ENCODE measurements at regions not wholly inside any gene's neighbourhood (a gene's known extent, or its start where the extent isn't known, plus 50 kb on each side); places are given as distances from the start of the nearest gene placed in this dataset.

- no peak for DNase-seq
Observed at GRCh38 chr3:181860235-181860634, 148.5 kb downstream of the SOX2 start.

GRCh38 chr3:181862502-181862901 is 150.8 kb downstream of the SOX2 start:
- DNase-seq: no peak

- peak; percentile 95 for DNase-seq
Observed at GRCh38 chr3:181868576-181869082, 156.9 kb downstream of the SOX2 start.

- DNase-seq: no peak
Observed at GRCh38 chr3:181872887-181873286, 161.2 kb downstream of the SOX2 start.

- DNase-seq: no peak
Observed at GRCh38 chr3:181879926-181880325, 168.2 kb downstream of the SOX2 start.

- peak; percentile 66 for DNase-seq
Observed at GRCh38 chr3:181880331-181880730, 168.6 kb downstream of the SOX2 start.

GRCh38 chr3:181881749-181882148 is 170.0 kb downstream of the SOX2 start:
- DNase-seq: no peak

- no peak for DNase-seq
Observed at GRCh38 chr3:181885868-181886630, 174.3 kb downstream of the SOX2 start.

GRCh38 chr3:181886676-181887075 is 175.0 kb downstream of the SOX2 start:
- DNase-seq: no peak

GRCh38 chr3:181887685-181888084 is 176.0 kb downstream of the SOX2 start:
- DNase-seq: no peak

GRCh38 chr3:181888234-181888633 is 176.5 kb downstream of the SOX2 start:
- DNase-seq: no peak

GRCh38 chr3:181892848-181893247 is 181.1 kb downstream of the SOX2 start:
- DNase-seq: no peak

GRCh38 chr3:181896605-181897004 is 184.9 kb downstream of the SOX2 start:
- DNase-seq: peak; percentile 30

GRCh38 chr3:181899702-181900101 is 188.0 kb downstream of the SOX2 start:
- DNase-seq: no peak

- DNase-seq: no peak
Observed at GRCh38 chr3:181901626-181902025, 189.9 kb downstream of the SOX2 start.

- no peak for DNase-seq
Observed at GRCh38 chr3:181906338-181906737, 194.6 kb downstream of the SOX2 start.

GRCh38 chr3:181909241-181909640 is 197.5 kb downstream of the SOX2 start:
- no peak for DNase-seq

- no peak for DNase-seq
Observed at GRCh38 chr3:181912384-181912783, 200.7 kb downstream of the SOX2 start.

- no peak for DNase-seq
Observed at GRCh38 chr3:181913254-181913653, 201.5 kb downstream of the SOX2 start.

GRCh38 chr3:181915551-181915950 is 203.8 kb downstream of the SOX2 start:
- no peak for DNase-seq

GRCh38 chr3:181916013-181916412 is 204.3 kb downstream of the SOX2 start:
- no peak for DNase-seq

- no peak for DNase-seq
Observed at GRCh38 chr3:181917027-181917426, 205.3 kb downstream of the SOX2 start.

- no peak for DNase-seq
Observed at GRCh38 chr3:181919375-181919774, 207.7 kb downstream of the SOX2 start.

- no peak for DNase-seq
Observed at GRCh38 chr3:181920409-181920808, 208.7 kb downstream of the SOX2 start.

GRCh38 chr3:181921220-181921619 is 209.5 kb downstream of the SOX2 start:
- no peak for DNase-seq

Data from NCI-H1436 treated with DMSO at 0.1 percent for 48 hours (cell line).